HEK293T (cell line): ENCODE measurements at regions not wholly inside any gene's neighbourhood (a gene's known extent, or its start where the extent isn't known, plus 50 kb on each side); places are given as distances from the start of the nearest gene placed in this dataset.

Source experiments
- BHLHE40 ChIP-seq: fragments of 450-650 bp; IDR thresholded peaks from 2 replicates; pipeline ENCODE4 v1.6.1; 2016; ENCODE audit warnings: mild to moderate bottlenecking, moderate library complexity, borderline replicate concordance
- CTBP1 ChIP-seq: fragments of 450-650 bp; IDR thresholded peaks from 2 replicates; pipeline ENCODE4 v1.6.1; 2016; ENCODE audit warnings: borderline replicate concordance
- FOXA1 ChIP-seq: fragments of 450-650 bp; IDR thresholded peaks from 2 replicates; pipeline ENCODE4 v1.6.1; 2016; ENCODE audit warnings: mild to moderate bottlenecking
- FOXK2 ChIP-seq: fragments of 450-650 bp; IDR thresholded peaks from 2 replicates; pipeline ENCODE4 v1.6.1; 2016; ENCODE audit warnings: mild to moderate bottlenecking
- FOXM1 ChIP-seq: fragments of 450-650 bp; IDR thresholded peaks from 2 replicates; pipeline ENCODE4 v1.6.1; 2017; ENCODE audit warnings: mild to moderate bottlenecking, borderline replicate concordance
- L3MBTL2 ChIP-seq: fragments of 450-650 bp; conservative IDR thresholded peaks from 2 replicates; pipeline ENCODE4 v1.6.1; 2016; ENCODE audit warnings: mild to moderate bottlenecking
- LEF1 ChIP-seq: fragments of 450-650 bp; IDR thresholded peaks from 2 replicates; pipeline ENCODE4 v1.6.1; 2017; ENCODE audit warnings: mild to moderate bottlenecking, borderline replicate concordance
- NFRKB ChIP-seq: fragments of 450-650 bp; IDR thresholded peaks from 2 replicates; pipeline ENCODE4 v1.6.1; 2016; ENCODE audit warnings: mild to moderate bottlenecking, moderate library complexity
- SP1 ChIP-seq: fragments of 450-650 bp; IDR thresholded peaks from 2 replicates; pipeline ENCODE4 v1.6.1; 2017
- SUZ12 ChIP-seq: fragments of 450-650 bp; IDR thresholded peaks from 2 replicates; pipeline ENCODE4 v1.6.1; 2016; ENCODE audit warnings: mild to moderate bottlenecking
- ZNF384 ChIP-seq: fragments of 450-650 bp; IDR thresholded peaks from 2 replicates; pipeline ENCODE4 v1.6.1; 2016
- TF ChIP-seq, protein P1 (sequence below): fragments of 450-650 bp; IDR thresholded peaks from 2 replicates; pipeline ENCODE4 v1.6.1; 2016

- no peak for TF ChIP-seq SP1
- no peak for TF ChIP-seq LEF1
- TF ChIP-seq BHLHE40: no peak
- no peak for TF ChIP-seq L3MBTL2
- TF ChIP-seq FOXM1: no peak
- no peak for TF ChIP-seq SUZ12
- no peak for TF ChIP-seq FOXA1
- TF ChIP-seq CTBP1: no peak
- TF ChIP-seq, protein P1, sequence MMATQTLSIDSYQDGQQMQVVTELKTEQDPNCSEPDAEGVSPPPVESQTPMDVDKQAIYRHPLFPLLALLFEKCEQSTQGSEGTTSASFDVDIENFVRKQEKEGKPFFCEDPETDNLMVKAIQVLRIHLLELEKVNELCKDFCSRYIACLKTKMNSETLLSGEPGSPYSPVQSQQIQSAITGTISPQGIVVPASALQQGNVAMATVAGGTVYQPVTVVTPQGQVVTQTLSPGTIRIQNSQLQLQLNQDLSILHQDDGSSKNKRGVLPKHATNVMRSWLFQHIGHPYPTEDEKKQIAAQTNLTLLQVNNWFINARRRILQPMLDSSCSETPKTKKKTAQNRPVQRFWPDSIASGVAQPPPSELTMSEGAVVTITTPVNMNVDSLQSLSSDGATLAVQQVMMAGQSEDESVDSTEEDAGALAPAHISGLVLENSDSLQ: no peak
- TF ChIP-seq FOXK2: no peak
- no peak for TF ChIP-seq NFRKB
- no peak for TF ChIP-seq ZNF384
Measured at GRCh38 chr3:96434651-96435050, 379.7 kb upstream of the EPHA6 start.
